WI38 (cell line): ENCODE measurements at regions not wholly inside any gene's neighbourhood (a gene's known extent, or its start where the extent isn't known, plus 50 kb on each side); places are given as distances from the start of the nearest gene placed in this dataset.
"Not testable (repeated sequence)": the region's sequence is repeated elsewhere in the genome, so short reads cannot be mapped to it uniquely, and the experiment has no call there.

Source experiments
- H3K4me3 ChIP-seq: 2 replicates; pipeline ENCODE4 v1.5.1; 2011; ENCODE audit warnings: low read depth, mild to moderate bottlenecking, control low read depth, low read length
- CTCF ChIP-seq: IDR thresholded peaks from 2 replicates; pipeline ENCODE4 v1.5.1; 2012; ENCODE audit warnings: low read depth, mild to moderate bottlenecking, control low read depth, low read length

- TF ChIP-seq CTCF: no peak
- no peak overlapping the region for H3K4me3 ChIP-seq
Measured at GRCh38 chr10:64690194-64690593, 1169.0 kb downstream of the REEP3 start.

GRCh38 chr10:64699244-64699643 lies 1178.0 kb downstream of the REEP3 start:
- H3K4me3 ChIP-seq: no peak overlapping the region
- no peak for TF ChIP-seq CTCF

GRCh38 chr10:64702086-64702485 lies 1180.9 kb downstream of the REEP3 start:
- not testable (repeated sequence) for H3K4me3 ChIP-seq

DNA sequence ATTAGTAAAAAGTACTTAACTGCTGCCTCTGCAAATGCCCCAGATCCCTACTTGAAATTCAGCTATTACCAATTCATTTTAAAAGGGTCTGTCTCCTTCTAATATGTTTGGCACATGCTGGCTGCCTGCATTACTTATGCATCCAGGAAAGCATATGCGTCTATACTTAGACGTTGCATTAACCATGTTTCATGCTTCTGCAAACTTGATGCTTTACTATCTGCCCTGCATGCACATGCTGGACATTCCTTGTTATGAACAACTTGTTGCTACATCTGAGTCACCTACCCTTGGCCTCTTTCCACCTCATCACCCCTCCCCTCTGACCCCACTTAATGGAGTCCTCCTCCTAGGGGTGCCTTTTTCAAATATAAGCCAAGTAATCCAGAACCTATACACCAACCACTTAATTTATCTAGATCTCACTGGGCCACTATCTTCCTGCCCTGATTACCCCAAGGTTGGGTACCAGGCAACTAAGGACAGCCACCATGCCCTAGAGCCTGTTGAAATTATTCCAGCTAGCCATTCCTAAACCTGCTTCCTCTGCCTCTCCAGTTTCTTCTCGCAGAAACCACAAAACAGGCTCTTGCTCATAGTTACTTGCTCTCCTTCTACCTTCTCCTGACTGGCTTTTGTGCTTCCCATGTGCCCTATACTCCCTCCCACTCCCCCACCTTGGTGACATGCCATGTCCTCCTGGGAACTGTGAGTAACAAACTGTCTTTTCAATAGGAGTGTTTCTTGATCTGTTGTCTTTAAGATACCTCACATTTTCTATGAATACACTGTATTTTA lies 1187.9 kb downstream of the REEP3 start:
- no peak for TF ChIP-seq CTCF
- H3K4me3 ChIP-seq: no peak overlapping the region

- H3K4me3 ChIP-seq: no peak overlapping the region
- TF ChIP-seq CTCF: no peak
Measured at GRCh38 chr10:64726466-64726865, 1205.3 kb downstream of the REEP3 start.

GRCh38 chr10:64731016-64731415 lies 1209.8 kb downstream of the REEP3 start:
- no peak for TF ChIP-seq CTCF
- H3K4me3 ChIP-seq: no peak overlapping the region

DNA sequence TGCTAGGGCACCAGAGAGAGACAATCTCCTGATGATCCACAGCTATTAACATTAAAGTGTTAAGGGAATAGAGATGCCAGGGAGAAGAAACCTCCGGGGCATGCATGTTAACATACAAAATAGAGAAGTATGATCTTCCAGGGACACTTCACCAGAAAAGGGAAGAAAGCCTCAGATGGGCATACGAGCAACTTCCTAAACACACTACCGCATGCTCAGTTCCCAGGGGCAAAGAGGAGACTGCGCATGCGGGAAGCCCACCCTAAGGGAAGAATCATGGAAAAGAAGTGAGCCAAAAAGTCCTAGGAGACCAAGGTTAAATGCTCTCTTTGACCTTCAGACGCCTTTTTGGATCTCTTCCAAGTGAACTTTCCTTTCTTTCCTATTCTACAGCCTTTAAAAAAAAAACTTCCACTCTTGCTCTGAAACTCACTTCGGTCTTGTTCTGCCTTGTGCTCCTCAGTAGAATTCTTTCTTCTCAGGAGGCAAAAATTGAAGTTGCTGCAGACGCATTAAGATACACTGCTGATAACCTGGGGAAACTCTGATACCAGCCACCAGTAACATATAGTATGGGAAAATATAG lies 1211.3 kb downstream of the REEP3 start:
- H3K4me3 ChIP-seq: no peak overlapping the region

More for the DNA sequence above, 1211.3 kb downstream of the REEP3 start:
- TF ChIP-seq CTCF: no peak
